T-helper 1 cell treated with Interleukin-12 subunit alpha and Interleukin-12 subunit beta and Interleukin-4 antibody, amounts not matched to agents 30 μg/mL and 1 μg/mL, for 36 hours (primary cell): ENCODE measurements at regions not wholly inside any gene's neighbourhood (a gene's known extent, or its start where the extent isn't known, plus 50 kb on each side); places are given as distances from the start of the nearest gene placed in this dataset.

Experiments
- H3K27ac Mint-ChIP-seq: one replicate; pipeline ENCODE4 v1.8.0; 2021; ENCODE audit warnings: mild to moderate bottlenecking, mixed read lengths
- H3K27me3 Mint-ChIP-seq: one replicate; pipeline ENCODE4 v1.8.0; 2021; ENCODE audit warnings: low read depth, mixed read lengths
- H3K36me3 Mint-ChIP-seq: one replicate; pipeline ENCODE4 v1.8.0; 2021; ENCODE audit warnings: low read depth, mixed read lengths
- H3K4me1 Mint-ChIP-seq: one replicate; pipeline ENCODE4 v1.8.0; 2021; ENCODE audit warnings: low read depth, mixed read lengths
- H3K4me3 Mint-ChIP-seq: one replicate; pipeline ENCODE4 v1.8.0; 2021; ENCODE audit warnings: mild to moderate bottlenecking, moderate library complexity, mixed read lengths
- H3K9me3 Mint-ChIP-seq: one replicate; pipeline ENCODE4 v1.8.0; 2021; ENCODE audit warnings: mixed read lengths

DNA sequence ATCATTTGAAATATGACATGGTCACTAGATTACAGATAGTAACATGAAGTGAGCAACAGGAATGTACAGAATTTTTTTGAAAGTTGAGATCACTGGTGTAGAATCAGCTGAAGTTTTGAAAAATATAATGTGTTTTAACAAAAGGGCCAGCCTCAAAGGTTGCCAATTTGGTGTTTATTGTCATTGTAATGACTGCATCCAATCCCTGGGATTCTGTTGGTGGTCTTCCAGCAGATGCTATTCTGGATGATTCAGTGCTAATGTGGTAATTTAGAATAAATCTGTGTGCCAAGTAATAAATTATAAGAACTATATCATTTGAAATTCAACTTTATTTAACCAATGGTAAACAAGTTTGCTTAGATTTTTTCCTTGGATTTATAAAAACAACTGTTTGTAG, 436.4 kb upstream of the PKN2 start:
- Mint-ChIP-seq H3K4me1 (no peaks in the 10 kb centered on the region), H3K27me3 (no peaks in the 10 kb centered on the region)

DNA sequence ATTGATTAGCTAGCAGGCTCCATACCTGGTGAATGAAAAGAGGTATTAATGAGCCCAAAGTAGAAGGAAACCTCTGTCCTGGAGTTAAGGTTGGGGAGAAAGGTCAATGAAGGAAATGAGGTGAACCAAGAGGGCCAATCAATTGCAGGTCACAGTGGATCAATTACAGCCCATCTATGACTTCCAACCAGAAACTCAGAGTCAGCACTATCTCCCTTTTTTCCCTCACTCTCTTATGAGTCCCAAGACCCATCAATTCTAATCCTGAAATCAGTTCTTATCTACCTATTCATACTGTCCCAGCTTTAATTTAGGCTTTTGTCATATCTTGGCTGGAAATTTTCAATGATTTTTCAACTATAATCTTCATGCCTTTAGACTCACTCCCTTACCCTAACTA, 433.2 kb upstream of the PKN2 start:
- no peaks in the 10 kb centered on the region for H3K9me3 Mint-ChIP-seq
- H3K27ac Mint-ChIP-seq, result no peak overlapping the region
- no peaks in the 10 kb centered on the region for H3K27me3 Mint-ChIP-seq
- H3K4me1 Mint-ChIP-seq, result no peaks in the 10 kb centered on the region
- H3K4me3 Mint-ChIP-seq, result no peak overlapping the region
- no peaks in the 10 kb centered on the region for H3K36me3 Mint-ChIP-seq

More for the DNA sequence above, 436.4 kb upstream of the PKN2 start:
- H3K36me3 Mint-ChIP-seq, result no peaks in the 10 kb centered on the region
- H3K27ac Mint-ChIP-seq, result no peak overlapping the region
- H3K4me3 Mint-ChIP-seq, result no peak overlapping the region
- no peaks in the 10 kb centered on the region for H3K9me3 Mint-ChIP-seq

DNA sequence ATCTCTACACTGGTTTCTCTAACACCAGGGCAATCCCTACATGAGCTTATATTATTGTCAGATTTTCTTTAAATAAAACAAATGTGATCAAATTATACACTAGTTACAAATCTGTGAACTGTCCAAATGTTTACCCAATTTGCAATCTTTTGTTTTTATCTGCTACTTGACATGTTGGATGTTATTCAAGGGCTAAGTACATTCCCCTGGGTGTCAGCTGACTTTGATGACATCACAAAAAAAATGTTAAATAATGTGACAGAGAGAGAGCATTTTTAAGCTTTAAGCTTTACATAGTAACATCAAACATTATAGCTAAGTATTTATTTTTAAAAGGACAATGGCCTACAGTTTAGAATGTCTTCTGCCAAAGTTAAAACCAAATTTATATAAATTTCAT, 431.3 kb upstream of the PKN2 start:
- Mint-ChIP-seq H3K27ac (no peak overlapping the region), H3K4me3 (no peak overlapping the region), H3K4me1 (no peaks in the 10 kb centered on the region), H3K36me3 (no peaks in the 10 kb centered on the region), H3K27me3 (no peaks in the 10 kb centered on the region), H3K9me3 (no peaks in the 10 kb centered on the region)

DNA sequence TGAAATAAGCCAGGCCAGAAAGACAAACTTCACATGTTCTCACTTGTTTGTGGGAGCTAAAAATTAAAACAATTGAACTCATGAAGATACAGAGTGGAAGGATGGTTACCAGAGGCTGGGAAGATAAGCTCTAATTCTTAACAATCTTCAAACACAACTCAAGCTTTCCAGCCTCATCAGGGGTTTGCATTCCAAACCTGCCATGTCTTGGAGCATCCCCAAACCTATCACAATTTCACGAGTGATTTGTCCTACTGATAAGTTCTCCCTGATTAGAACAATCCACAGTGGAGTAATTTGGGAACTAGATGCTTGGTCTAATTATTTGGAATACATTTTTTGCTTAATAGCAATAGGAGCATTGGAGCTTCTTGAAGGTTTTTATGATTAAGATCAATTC, 418.5 kb upstream of the PKN2 start:
- Mint-ChIP-seq H3K27me3 (no peaks in the 10 kb centered on the region), H3K27ac (no peak overlapping the region), H3K4me3 (no peak overlapping the region), H3K9me3 (no peaks in the 10 kb centered on the region), H3K36me3 (no peaks in the 10 kb centered on the region), H3K4me1 (no peaks in the 10 kb centered on the region)

DNA sequence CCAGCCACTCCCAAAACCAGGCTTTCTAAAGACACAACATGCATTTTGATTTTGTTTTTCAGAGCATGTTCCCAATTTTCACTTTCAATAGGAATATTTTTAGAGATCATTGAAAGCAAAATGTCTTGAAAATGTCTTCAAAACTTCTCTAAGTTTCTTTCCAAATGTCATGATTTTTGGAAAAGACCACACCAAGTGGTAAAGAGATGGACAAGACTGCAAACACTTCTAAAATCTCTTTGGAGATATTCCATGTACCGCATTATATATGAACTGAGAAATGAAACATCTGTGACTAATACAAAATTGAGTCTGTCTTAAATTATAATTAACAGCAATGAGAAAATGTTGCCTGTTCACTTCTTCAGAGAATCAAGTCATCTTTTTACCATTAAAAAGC, 418.0 kb upstream of the PKN2 start:
- Mint-ChIP-seq H3K4me3 (no peak overlapping the region), H3K9me3 (no peaks in the 10 kb centered on the region), H3K27me3 (no peaks in the 10 kb centered on the region), H3K4me1 (no peaks in the 10 kb centered on the region), H3K36me3 (no peaks in the 10 kb centered on the region), H3K27ac (no peak overlapping the region)

DNA sequence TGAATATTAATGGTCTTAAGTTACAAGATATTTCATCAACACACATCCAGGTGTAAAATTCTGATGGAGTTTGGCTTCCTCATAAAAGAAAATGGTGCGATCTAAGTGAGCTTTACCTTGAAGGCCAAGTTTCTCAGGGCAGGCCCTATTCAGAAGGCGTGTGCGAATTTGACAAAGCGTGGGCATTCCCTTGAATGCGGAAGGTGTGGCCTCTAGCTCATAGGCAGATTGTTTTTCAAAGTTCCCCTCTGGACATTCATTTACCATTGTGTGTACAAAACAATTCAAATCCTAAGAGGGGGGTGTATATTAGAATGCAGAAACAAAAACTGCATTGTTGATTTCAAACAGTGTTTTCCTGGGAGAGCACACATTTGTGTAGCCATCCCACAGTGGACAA, 411.9 kb upstream of the PKN2 start:
- Mint-ChIP-seq H3K27ac (no peak overlapping the region), H3K4me3 (no peak overlapping the region), H3K4me1 (no peaks in the 10 kb centered on the region), H3K36me3 (no peaks in the 10 kb centered on the region), H3K9me3 (no peaks in the 10 kb centered on the region), H3K27me3 (no peaks in the 10 kb centered on the region)

DNA sequence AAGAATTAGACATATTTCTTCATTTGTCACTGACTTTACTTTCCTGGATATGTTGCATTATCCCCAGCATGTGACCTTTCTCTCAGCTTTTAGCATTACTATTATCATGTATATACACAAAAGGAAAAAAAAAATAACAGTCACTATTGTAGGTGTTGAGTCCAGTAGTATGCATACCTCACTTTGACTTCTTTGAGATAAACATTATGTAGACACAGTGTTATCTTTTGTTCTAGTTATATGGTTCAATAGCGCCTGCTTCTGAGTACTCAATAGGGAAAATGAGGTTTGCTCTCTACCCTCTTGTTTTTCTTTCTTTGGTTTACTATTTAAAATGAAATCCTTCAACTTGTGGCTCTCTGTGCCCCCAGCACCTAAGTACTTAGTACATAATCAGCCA, 409.6 kb upstream of the PKN2 start:
- Mint-ChIP-seq H3K4me1 (no peaks in the 10 kb centered on the region), H3K27ac (no peak overlapping the region), H3K36me3 (no peaks in the 10 kb centered on the region), H3K9me3 (no peaks in the 10 kb centered on the region), H3K4me3 (no peak overlapping the region), H3K27me3 (no peaks in the 10 kb centered on the region)

DNA sequence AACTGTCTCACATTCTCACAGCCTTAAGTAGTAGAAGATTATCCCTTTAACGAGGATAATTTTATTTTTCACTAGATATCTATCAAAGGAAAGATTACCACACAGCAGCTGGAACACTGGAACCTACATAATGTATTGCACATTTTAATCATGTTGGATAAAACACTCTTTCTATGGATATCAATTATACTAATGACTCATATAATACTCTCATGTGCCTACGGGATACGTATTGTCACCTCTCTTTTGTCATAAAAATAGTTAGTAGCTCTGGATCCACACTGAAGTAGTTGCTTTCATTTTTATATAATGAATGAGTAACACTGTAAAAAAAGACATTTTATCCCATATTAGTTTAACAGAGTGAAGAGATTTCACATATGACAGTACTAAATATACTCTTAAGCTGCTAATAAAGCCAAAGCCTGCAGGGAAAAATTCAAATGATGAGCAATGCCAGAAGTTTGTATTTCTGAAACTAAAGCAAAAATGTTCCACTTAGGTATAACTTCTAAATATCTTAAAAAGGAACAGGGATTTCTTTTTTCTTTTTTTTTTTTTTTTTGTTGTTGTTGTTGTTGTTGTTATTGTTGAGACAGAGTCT, 408.7 kb upstream of the PKN2 start:
- H3K4me3 Mint-ChIP-seq, result no peak overlapping the region
- H3K36me3 Mint-ChIP-seq, result no peaks in the 10 kb centered on the region
- H3K9me3 Mint-ChIP-seq, result no peaks in the 10 kb centered on the region
- H3K27ac Mint-ChIP-seq, result no peak overlapping the region
- H3K4me1 Mint-ChIP-seq, result no peaks in the 10 kb centered on the region
- no peaks in the 10 kb centered on the region for H3K27me3 Mint-ChIP-seq

DNA sequence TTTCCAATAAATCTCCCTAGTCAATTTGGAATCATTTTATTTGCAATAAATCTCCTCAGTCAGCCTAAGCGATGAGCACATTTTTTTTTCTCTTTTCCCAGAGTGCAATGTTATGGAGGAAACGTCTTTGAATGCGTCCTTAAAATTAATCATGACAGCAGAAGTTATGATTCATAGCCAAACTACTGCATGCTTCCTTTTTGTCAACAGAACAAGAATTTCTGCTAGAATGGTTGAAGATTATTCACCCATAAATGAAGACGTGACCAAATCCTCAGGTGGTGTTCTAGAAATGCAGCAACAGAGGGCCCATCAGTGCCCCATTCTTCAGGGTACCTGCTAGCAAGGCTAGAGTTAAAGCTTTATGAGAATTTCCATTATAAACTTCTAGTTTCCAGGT, 407.9 kb upstream of the PKN2 start:
- no peaks in the 10 kb centered on the region for H3K36me3 Mint-ChIP-seq

DNA sequence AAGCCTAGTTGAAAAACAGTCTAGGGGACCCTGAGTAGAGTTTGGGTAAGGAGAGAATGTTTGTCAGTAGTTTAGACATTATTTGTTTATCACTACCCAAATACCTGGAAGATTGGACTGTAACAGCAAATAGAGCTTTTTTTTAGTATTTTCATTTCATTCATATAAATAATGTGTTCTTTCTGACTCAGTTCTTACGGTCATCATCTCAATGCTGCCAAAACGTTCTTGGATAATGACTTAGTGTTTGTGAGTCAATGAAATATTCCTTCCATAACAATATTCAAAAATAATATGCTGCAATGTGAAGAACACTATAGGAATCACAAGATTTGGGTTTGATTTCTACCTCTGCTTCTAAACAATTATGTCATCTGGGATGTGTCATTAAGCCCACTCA, 400.0 kb upstream of the PKN2 start:
- Mint-ChIP-seq H3K27ac (no peak overlapping the region), H3K4me3 (no peak overlapping the region), H3K4me1 (no peaks in the 10 kb centered on the region), H3K9me3 (no peaks in the 10 kb centered on the region), H3K36me3 (no peaks in the 10 kb centered on the region), H3K27me3 (no peaks in the 10 kb centered on the region)

More for the DNA sequence above, 407.9 kb upstream of the PKN2 start:
- H3K4me3 Mint-ChIP-seq, result no peak overlapping the region
- no peaks in the 10 kb centered on the region for H3K4me1 Mint-ChIP-seq
- H3K27me3 Mint-ChIP-seq, result no peaks in the 10 kb centered on the region
- no peaks in the 10 kb centered on the region for H3K9me3 Mint-ChIP-seq
- H3K27ac Mint-ChIP-seq, result no peak overlapping the region

DNA sequence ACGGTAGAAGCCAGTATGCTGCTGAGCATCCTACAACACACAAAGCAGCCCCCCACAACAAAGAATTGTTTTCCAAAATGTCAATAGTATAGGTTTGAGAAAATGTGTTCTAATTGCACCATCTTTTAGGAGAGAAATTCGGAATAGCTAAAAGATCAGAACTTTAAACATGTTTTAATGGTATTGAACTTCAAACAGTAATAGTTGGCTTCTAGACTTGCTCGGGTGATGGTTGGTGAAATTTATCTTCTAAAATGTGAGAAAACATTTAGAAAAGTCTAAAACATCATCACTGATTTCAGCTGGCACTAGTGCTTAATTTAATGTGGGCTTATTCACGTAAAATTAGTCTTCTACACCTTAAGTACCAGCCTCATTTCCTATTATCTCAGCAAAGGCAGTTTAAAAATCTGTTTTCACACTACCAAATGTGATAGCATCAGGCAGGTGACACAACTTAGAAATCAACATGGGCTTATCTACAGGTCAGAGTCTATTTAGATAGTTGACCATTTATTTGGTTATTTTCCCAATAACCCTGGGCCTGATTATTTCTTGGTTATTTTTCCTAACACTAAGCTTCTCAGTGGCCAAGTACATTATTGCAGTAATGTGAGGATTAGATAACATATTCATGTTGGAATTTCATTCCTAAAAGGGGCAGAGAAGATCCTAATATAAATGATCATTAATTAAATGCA, 399.3 kb upstream of the PKN2 start:
- Mint-ChIP-seq H3K4me1 (no peaks in the 10 kb centered on the region), H3K36me3 (no peaks in the 10 kb centered on the region), H3K9me3 (no peaks in the 10 kb centered on the region), H3K27me3 (no peaks in the 10 kb centered on the region), H3K27ac (no peak overlapping the region), H3K4me3 (no peak overlapping the region)

DNA sequence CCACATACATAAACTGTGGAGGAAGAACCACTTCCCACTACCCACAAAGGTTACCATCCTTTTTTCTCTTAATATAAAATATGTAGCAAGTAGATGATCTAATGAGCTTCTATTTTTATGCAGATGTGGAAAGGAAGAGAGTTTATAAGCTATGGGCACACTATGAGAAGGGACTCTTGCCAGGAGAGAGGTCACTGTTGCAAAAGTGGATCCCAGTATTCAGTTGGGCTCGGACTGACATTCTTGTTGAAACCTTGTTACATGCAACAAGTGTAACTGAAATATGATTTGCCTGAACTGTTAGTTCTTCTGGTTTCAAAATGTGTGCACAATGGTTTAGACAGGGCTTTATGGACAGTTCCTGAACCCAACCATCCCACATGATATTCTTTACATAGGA, 397.4 kb upstream of the PKN2 start:
- no peaks in the 10 kb centered on the region for H3K27me3 Mint-ChIP-seq
- no peak overlapping the region for H3K4me3 Mint-ChIP-seq
- no peak overlapping the region for H3K27ac Mint-ChIP-seq
- H3K9me3 Mint-ChIP-seq, result no peaks in the 10 kb centered on the region
- no peaks in the 10 kb centered on the region for H3K36me3 Mint-ChIP-seq
- no peaks in the 10 kb centered on the region for H3K4me1 Mint-ChIP-seq

DNA sequence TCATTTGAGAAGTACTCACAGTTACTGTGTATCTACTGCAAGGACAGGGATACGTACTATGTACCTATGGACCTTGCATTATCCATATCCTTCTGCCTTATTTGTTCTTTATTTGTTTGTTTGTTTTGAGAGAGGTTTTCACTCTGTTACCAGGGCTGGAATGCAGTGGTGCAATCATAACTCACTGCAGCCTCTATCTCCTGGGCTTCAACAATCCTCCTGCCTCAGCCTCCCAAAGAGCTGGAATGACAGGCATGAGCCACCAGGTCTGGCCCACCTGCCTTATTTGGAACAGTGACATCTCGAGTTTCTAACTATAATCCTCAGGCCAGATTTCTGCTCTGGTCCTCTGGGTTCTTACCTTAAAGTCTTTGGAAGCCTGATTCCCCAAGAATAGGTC, 395.5 kb upstream of the PKN2 start:
- no peaks in the 10 kb centered on the region for H3K27me3 Mint-ChIP-seq
- H3K4me1 Mint-ChIP-seq, result no peaks in the 10 kb centered on the region
- no peaks in the 10 kb centered on the region for H3K9me3 Mint-ChIP-seq
- no peak overlapping the region for H3K4me3 Mint-ChIP-seq
- no peaks in the 10 kb centered on the region for H3K36me3 Mint-ChIP-seq
- H3K27ac Mint-ChIP-seq, result no peak overlapping the region

DNA sequence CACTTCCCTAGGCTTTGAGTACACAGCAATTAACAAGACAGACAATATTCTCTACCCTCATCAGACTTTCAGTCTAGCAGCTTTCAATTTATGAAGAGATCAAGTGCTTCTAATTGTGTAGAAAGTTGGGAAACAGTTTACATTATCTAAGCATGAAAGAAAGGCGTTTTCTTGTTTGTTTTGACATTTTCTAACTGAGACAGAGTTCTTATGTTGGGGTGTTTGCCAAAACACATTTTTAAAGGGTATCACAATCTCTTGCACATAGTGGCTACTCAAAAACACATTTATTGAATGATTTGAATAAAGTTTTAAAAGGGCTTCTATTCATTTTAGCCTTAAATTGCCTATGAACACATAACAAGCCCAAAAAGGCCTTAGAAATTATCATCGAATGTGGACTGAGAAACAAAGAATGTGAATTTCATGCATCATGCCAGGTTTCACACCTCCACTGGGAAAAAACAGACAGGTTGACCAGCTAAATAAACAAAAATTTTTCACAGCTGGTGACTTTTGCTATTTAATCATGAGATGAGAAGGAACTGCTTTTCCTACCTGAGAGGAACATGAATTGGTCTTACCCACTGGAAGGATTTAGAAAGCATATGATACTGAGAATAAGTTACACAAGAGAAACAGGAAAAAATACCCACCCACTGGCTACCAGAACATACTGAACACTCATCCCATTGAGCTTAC, 394.5 kb upstream of the PKN2 start:
- no peak overlapping the region for H3K4me3 Mint-ChIP-seq
- H3K4me1 Mint-ChIP-seq, result no peaks in the 10 kb centered on the region
- H3K9me3 Mint-ChIP-seq, result no peaks in the 10 kb centered on the region
- H3K36me3 Mint-ChIP-seq, result no peaks in the 10 kb centered on the region
- H3K27ac Mint-ChIP-seq, result no peak overlapping the region
- no peaks in the 10 kb centered on the region for H3K27me3 Mint-ChIP-seq

DNA sequence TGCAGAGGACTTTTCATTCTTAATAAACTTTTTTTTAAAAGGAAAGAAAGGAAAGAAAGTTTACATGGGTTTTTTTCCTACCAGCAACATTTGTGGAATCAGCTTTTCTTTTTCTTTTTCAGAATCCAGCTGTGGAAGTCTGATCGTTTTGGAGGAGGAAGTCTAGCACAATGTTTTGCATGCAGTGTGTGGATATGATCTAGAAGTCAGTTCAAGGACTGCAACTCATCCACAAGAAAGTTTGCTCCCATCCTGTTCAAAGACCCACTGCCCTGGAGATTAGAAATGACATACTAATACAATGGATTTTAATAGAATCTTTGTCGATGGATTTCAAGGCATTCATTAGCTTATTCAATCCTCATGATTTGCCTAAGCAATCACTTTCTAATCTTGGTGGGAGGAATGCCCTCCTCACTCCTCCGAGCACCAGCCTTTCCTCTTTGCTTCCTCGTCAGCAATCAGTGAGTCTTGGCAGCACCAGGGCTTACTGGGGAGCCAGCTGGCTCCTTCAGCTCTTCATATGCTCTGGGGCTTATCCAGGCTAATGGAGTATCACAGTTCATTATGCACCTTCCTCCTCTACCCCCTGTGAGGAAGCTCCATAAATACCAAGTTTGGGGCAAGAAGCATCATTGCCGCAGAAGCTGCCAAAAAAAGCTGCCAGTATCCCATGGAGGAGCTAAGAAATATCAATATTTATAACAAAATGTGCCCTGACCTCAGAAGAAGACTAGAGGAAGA, 392.3 kb upstream of the PKN2 start:
- no peaks in the 10 kb centered on the region for H3K4me1 Mint-ChIP-seq
- H3K36me3 Mint-ChIP-seq, result no peaks in the 10 kb centered on the region
- H3K9me3 Mint-ChIP-seq, result no peaks in the 10 kb centered on the region
- H3K27me3 Mint-ChIP-seq, result no peaks in the 10 kb centered on the region
- H3K27ac Mint-ChIP-seq, result no peak overlapping the region
- H3K4me3 Mint-ChIP-seq, result no peak overlapping the region
